ENCODE measurements at regions not wholly inside any gene's neighbourhood (a gene's known extent, or its start where the extent isn't known, plus 50 kb on each side); places are given as distances from the start of the nearest gene placed in this dataset.
"Not testable (repeated sequence)": the region's sequence is repeated elsewhere in the genome, so short reads cannot be mapped to it uniquely, and the experiment has no call there.

- DNase-seq = no peak
Measured at GRCh38 chr7:68321776-68322496, 1276.3 kb upstream of the AUTS2 start.

GRCh38 chr7:68324621-68325020 is 1273.7 kb upstream of the AUTS2 start:
- DNase-seq = no peak

GRCh38 chr7:68334216-68334615 is 1264.1 kb upstream of the AUTS2 start:
- no peak for DNase-seq

GRCh38 chr7:68334636-68335272 is 1263.5 kb upstream of the AUTS2 start:
- no peak for DNase-seq

GRCh38 chr7:68336594-68336993 is 1261.7 kb upstream of the AUTS2 start:
- DNase-seq = no peak

- no peak for DNase-seq
Measured at GRCh38 chr7:68348401-68348800, 1249.9 kb upstream of the AUTS2 start.

- no peak for DNase-seq
Measured at GRCh38 chr7:68362745-68363518, 1235.3 kb upstream of the AUTS2 start.

- no peak for DNase-seq
Measured at GRCh38 chr7:68364886-68365625, 1233.2 kb upstream of the AUTS2 start.

- no peak for DNase-seq
Measured at GRCh38 chr7:68371985-68372384, 1226.3 kb upstream of the AUTS2 start.

- DNase-seq = no peak
Measured at GRCh38 chr7:68376131-68376661, 1222.1 kb upstream of the AUTS2 start.

GRCh38 chr7:68381731-68382130 is 1216.5 kb upstream of the AUTS2 start:
- no peak for DNase-seq

- no peak for DNase-seq
Measured at GRCh38 chr7:68384581-68384980, 1213.7 kb upstream of the AUTS2 start.

- DNase-seq = no peak
Measured at GRCh38 chr7:68393051-68393450, 1205.2 kb upstream of the AUTS2 start.

GRCh38 chr7:68394131-68394530 is 1204.1 kb upstream of the AUTS2 start:
- DNase-seq = no peak

- no peak for DNase-seq
Measured at GRCh38 chr7:68399991-68400590, 1198.2 kb upstream of the AUTS2 start.

- no peak for DNase-seq
Measured at GRCh38 chr7:68400783-68401182, 1197.5 kb upstream of the AUTS2 start.

GRCh38 chr7:68401313-68401712 is 1197.0 kb upstream of the AUTS2 start:
- DNase-seq = no peak

- DNase-seq = no peak
Measured at GRCh38 chr7:68406480-68406879, 1191.8 kb upstream of the AUTS2 start.

- no peak for DNase-seq
Measured at GRCh38 chr7:68407460-68407859, 1190.8 kb upstream of the AUTS2 start.

- DNase-seq = no peak
Measured at GRCh38 chr7:68408873-68409272, 1189.4 kb upstream of the AUTS2 start.

- no peak for DNase-seq
Measured at GRCh38 chr7:68409851-68410250, 1188.4 kb upstream of the AUTS2 start.

GRCh38 chr7:68410693-68411092 is 1187.6 kb upstream of the AUTS2 start:
- DNase-seq = not testable (repeated sequence)

GRCh38 chr7:68411742-68412141 is 1186.5 kb upstream of the AUTS2 start:
- DNase-seq = no peak

Data from CD4-positive, alpha-beta T cell treated with Interleukin-17A for 1 hour (primary cell).